Cardiac muscle cell (in vitro differentiated cells and primary cell): ENCODE measurements at regions not wholly inside any gene's neighbourhood (a gene's known extent, or its start where the extent isn't known, plus 50 kb on each side); places are given as distances from the start of the nearest gene placed in this dataset.

ENCODE experiments used
- DNase-seq, 2 donors: peaks; one replicate each; pipeline versions ENCODE4 v3.0.0 to v3.0.0-alpha.2; 2010 to 2017; ENCODE audit warnings: low read depth in 1 of 2, low spot score in 1 of 2
- H3K27ac ChIP-seq: fragments of 200-600 bp; sonication (generic); 2 replicates; pipeline ENCODE4 v1.5.1; 2016
- H3K27me3 ChIP-seq: fragments of 200-600 bp; sonication (generic); 2 replicates; pipeline ENCODE4 v1.6.0; 2016; ENCODE audit warnings: control low read depth
- H3K36me3 ChIP-seq: fragments of 200-600 bp; sonication (generic); 2 replicates; pipeline ENCODE4 v1.5.1; 2016; ENCODE audit warnings: control low read depth
- H3K4me1 ChIP-seq: fragments of 200-600 bp; sonication (generic); 2 replicates; pipeline ENCODE4 v1.8.1; 2017; ENCODE audit warnings: low read depth, mild to moderate bottlenecking, mixed run types
- H3K4me3 ChIP-seq: fragments of 200-600 bp; sonication (generic); 2 replicates; pipeline ENCODE4 v1.5.1; 2016; ENCODE audit warnings: mild to moderate bottlenecking
- H3K9me3 ChIP-seq: fragments of 200-600 bp; sonication (generic); 2 replicates; pipeline ENCODE4 v1.5.1; 2017; ENCODE audit warnings: low read depth, mild to moderate bottlenecking, control low read depth
- CTCF ChIP-seq: IDR thresholded peaks from 2 replicates; pipeline ENCODE4 v1.5.1; 2012; ENCODE audit warnings: low read depth, mild to moderate bottlenecking, low read length

- Histone ChIP-seq H3K27me3 (no peaks in the 10 kb centered on the region), H3K4me3 (no peak overlapping the region), H3K9me3 (no peaks in the 10 kb centered on the region), H3K4me1 (no peaks in the 10 kb centered on the region), H3K36me3 (no peaks in the 10 kb centered on the region), H3K27ac (no peak overlapping the region)
- DNase-seq, result peak in 1 of 2 donors; percentile 62
- no peak for TF ChIP-seq CTCF
These were observed 402.4 kb upstream of the DDI1 start for GRCh38 chr11:103633819-103634590.

DNA sequence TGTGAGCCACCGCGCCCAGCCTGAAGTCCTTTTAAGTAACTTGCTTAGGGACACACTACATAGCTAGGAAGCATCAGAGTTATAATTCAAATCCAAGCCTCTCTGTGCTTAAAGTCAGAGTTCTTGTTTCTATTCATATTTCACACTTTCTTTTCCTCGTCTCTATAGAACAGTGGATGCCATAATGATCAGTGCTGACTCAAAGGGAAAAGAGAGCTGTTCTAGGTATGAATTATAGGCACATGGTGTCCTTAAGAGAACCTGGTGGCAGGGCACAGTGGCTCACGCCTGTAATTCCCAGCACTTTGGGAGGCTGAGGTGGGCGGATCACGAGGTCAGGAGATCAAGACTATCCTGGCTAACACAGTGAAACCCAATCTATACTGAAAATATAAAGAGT lies 400.2 kb upstream of the DDI1 start:
- H3K27me3 ChIP-seq, result no peaks in the 10 kb centered on the region
- H3K9me3 ChIP-seq, result no peaks in the 10 kb centered on the region
- no peaks in the 10 kb centered on the region for H3K36me3 ChIP-seq
- H3K4me1 ChIP-seq, result no peaks in the 10 kb centered on the region
- TF ChIP-seq CTCF, result no peak
- H3K27ac ChIP-seq, result no peak overlapping the region
- no peak for DNase-seq
- no peak overlapping the region for H3K4me3 ChIP-seq

GRCh38 chr11:103637295-103637694 lies 399.1 kb upstream of the DDI1 start:
- H3K4me1 ChIP-seq, result no peaks in the 10 kb centered on the region
- H3K36me3 ChIP-seq, result no peaks in the 10 kb centered on the region
- DNase-seq, result no peak
- no peak overlapping the region for H3K4me3 ChIP-seq
- TF ChIP-seq CTCF, result no peak
- H3K27ac ChIP-seq, result no peak overlapping the region
- no peaks in the 10 kb centered on the region for H3K9me3 ChIP-seq
- no peaks in the 10 kb centered on the region for H3K27me3 ChIP-seq

DNA sequence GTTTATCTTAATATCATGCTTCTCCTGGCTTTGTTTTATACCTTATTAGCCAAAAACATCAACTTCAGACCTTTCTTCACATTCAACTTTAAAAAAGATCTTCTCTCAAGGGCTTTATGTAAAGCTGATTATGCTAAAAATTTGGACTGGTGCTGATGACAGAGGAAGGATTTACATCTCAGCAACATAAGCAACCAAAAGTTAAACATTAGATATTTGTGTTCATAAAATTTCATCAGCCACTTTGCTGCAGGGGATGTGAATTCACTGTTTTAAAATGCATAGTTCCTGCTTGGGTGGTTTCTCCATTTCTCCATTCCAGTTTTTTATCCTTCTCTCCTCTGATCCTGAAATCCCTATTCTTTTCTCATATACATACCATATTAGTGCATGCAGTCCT lies 398.6 kb upstream of the DDI1 start:
- Histone ChIP-seq H3K36me3 (no peaks in the 10 kb centered on the region), H3K4me3 (no peak overlapping the region), H3K27ac (no peak overlapping the region), H3K9me3 (no peaks in the 10 kb centered on the region), H3K4me1 (no peaks in the 10 kb centered on the region), H3K27me3 (no peaks in the 10 kb centered on the region)
- DNase-seq, result no peak
- TF ChIP-seq CTCF, result no peak

GRCh38 chr11:103644676-103645075 lies 391.8 kb upstream of the DDI1 start:
- no peak for DNase-seq
- Histone ChIP-seq H3K9me3 (no peaks in the 10 kb centered on the region), H3K27ac (no peak overlapping the region), H3K4me3 (no peak overlapping the region), H3K27me3 (no peaks in the 10 kb centered on the region), H3K4me1 (no peaks in the 10 kb centered on the region), H3K36me3 (no peaks in the 10 kb centered on the region)
- no peak for TF ChIP-seq CTCF
